GDM1 (cell line): ENCODE measurements at regions not wholly inside any gene's neighbourhood (a gene's known extent, or its start where the extent isn't known, plus 50 kb on each side); places are given as distances from the start of the nearest gene placed in this dataset.

Source experiments
- DNase-seq: peaks from one replicate; lab custom pipeline; 2025; lab: John Stamatoyannopoulos, UW

- DNase-seq: no peak
Measured at GRCh38 chr12:111222027-111222414, 146.9 kb downstream of the PHETA1 start.

- DNase-seq: no peak
Measured at GRCh38 chr12:111221062-111222026, 147.6 kb downstream of the PHETA1 start.

GRCh38 chr12:111220363-111220762 lies 148.5 kb downstream of the PHETA1 start:
- DNase-seq: no peak

GRCh38 chr12:111219440-111219839 lies 149.5 kb downstream of the PHETA1 start:
- no peak for DNase-seq

GRCh38 chr12:111218499-111218898 lies 150.4 kb downstream of the PHETA1 start:
- DNase-seq: no peak

- DNase-seq: no peak
Measured at GRCh38 chr12:111216387-111217159, 152.3 kb downstream of the PHETA1 start.

- no peak for DNase-seq
Measured at GRCh38 chr12:111215881-111216280, 153.0 kb downstream of the PHETA1 start.

GRCh38 chr12:111214401-111214800 lies 154.5 kb downstream of the PHETA1 start:
- no peak for DNase-seq

GRCh38 chr12:111213561-111213960 lies 155.3 kb downstream of the PHETA1 start:
- DNase-seq: no peak

GRCh38 chr12:111212814-111213456 lies 156.0 kb downstream of the PHETA1 start:
- DNase-seq: no peak

GRCh38 chr12:111211910-111212757 lies 156.8 kb downstream of the PHETA1 start:
- DNase-seq: no peak

- no peak for DNase-seq
Measured at GRCh38 chr12:111209811-111210210, 159.1 kb downstream of the PHETA1 start.

- DNase-seq: no peak
Measured at GRCh38 chr12:111207761-111208160, 161.1 kb downstream of the PHETA1 start.

- DNase-seq: no peak
Measured at GRCh38 chr12:111204788-111205241, 164.1 kb downstream of the PHETA1 start.

- DNase-seq: no peak
Measured at GRCh38 chr12:111203969-111204368, 164.9 kb downstream of the PHETA1 start.

GRCh38 chr12:111203446-111203845 lies 165.4 kb downstream of the PHETA1 start:
- DNase-seq: no peak

GRCh38 chr12:111202237-111202915 lies 166.5 kb downstream of the PHETA1 start:
- no peak for DNase-seq

- no peak for DNase-seq
Measured at GRCh38 chr12:111201495-111202236, 167.2 kb downstream of the PHETA1 start.

- DNase-seq: no peak
Measured at GRCh38 chr12:111201036-111201435, 167.9 kb downstream of the PHETA1 start.

GRCh38 chr12:111197376-111197944 lies 171.4 kb downstream of the PHETA1 start:
- DNase-seq: no peak
